ENCODE measurements at regions not wholly inside any gene's neighbourhood (a gene's known extent, or its start where the extent isn't known, plus 50 kb on each side); places are given as distances from the start of the nearest gene placed in this dataset.
"Not testable (repeated sequence)": the region's sequence is repeated elsewhere in the genome, so short reads cannot be mapped to it uniquely, and the experiment has no call there.

GRCh38 chrX:13487731-13488505 lies 81.5 kb upstream of the EGFL6 start:
- no peak for DNase-seq
- intact Hi-C loops (cut with DNase I), result no loop called here
- peak; percentile 51 for TF ChIP-seq CTCF (IDR thresholded peaks at IDR 0.05)

GRCh38 chrX:13485167-13485566 lies 84.2 kb upstream of the EGFL6 start:
- DNase-seq (no peak), ATAC-seq (no peak)
- H3K36me3 ChIP-seq, result no peaks in the 10 kb centered on the region
- intact Hi-C loops (cut with DNase I), result no loop called here
- no peak for TF ChIP-seq CTCF (IDR thresholded peaks at IDR 0.05)
- no peaks in the 10 kb centered on the region for H3K9me3 ChIP-seq
- H3K27ac ChIP-seq, result no peak overlapping the region
- no peak overlapping the region for H3K4me3 ChIP-seq
- no peaks in the 10 kb centered on the region for H3K27me3 ChIP-seq (ENCODE audit: low read depth)
- H3K4me1 ChIP-seq, result peaks cover 22% of the 10 kb centered on the region

More at GRCh38 chrX:13487731-13488505, 81.5 kb upstream of the EGFL6 start:
- Histone ChIP-seq H3K36me3 (no peaks in the 10 kb centered on the region), H3K27me3 (ENCODE audit: low read depth) (no peaks in the 10 kb centered on the region), H3K4me1 (peaks cover 22% of the 10 kb centered on the region), H3K27ac (peak overlapping the region; percentile 69), H3K9me3 (no peaks in the 10 kb centered on the region), H3K4me3 (no peak overlapping the region)
- peak; percentile 86 to 91 for ATAC-seq

- Histone ChIP-seq H3K4me1 (peaks cover 19% of the 10 kb centered on the region), H3K36me3 (no peaks in the 10 kb centered on the region), H3K27me3 (ENCODE audit: low read depth) (no peaks in the 10 kb centered on the region), H3K27ac (no peak overlapping the region), H3K4me3 (no peak overlapping the region), H3K9me3 (no peaks in the 10 kb centered on the region)
- DNase-seq (no peak), ATAC-seq (no peak)
- TF ChIP-seq CTCF (IDR thresholded peaks at IDR 0.05), result no peak
- intact Hi-C loops (cut with DNase I), result no loop called here
These were observed 85.6 kb upstream of the EGFL6 start for GRCh38 chrX:13483773-13484172.

- no peak overlapping the region for H3K27ac ChIP-seq
- peaks cover 13% of the 10 kb centered on the region for H3K4me1 ChIP-seq
- DNase-seq, result no peak
- no peaks in the 10 kb centered on the region for H3K36me3 ChIP-seq
- intact Hi-C loops (cut with DNase I), result no loop called here
- no peaks in the 10 kb centered on the region for H3K27me3 ChIP-seq (ENCODE audit: low read depth)
- H3K9me3 ChIP-seq, result no peaks in the 10 kb centered on the region
- no peak for TF ChIP-seq CTCF (IDR thresholded peaks at IDR 0.05)
- H3K4me3 ChIP-seq, result no peak overlapping the region
- ATAC-seq, result no peak
These were observed 86.5 kb upstream of the EGFL6 start for GRCh38 chrX:13482746-13483541.

- intact Hi-C loops (cut with DNase I); H3K9me3 ChIP-seq; H3K27me3 ChIP-seq (ENCODE audit: low read depth); H3K4me3 ChIP-seq; H3K27ac ChIP-seq; DNase-seq; ATAC-seq; H3K36me3 ChIP-seq; H3K4me1 ChIP-seq: not testable (repeated sequence)
These were observed 88.6 kb upstream of the EGFL6 start for GRCh38 chrX:13480780-13481179.

GRCh38 chrX:13479452-13479813 lies 90.0 kb upstream of the EGFL6 start:
- no peaks in the 10 kb centered on the region for H3K27me3 ChIP-seq (ENCODE audit: low read depth)
- H3K4me3 ChIP-seq, result no peak overlapping the region
- no peaks in the 10 kb centered on the region for H3K4me1 ChIP-seq
- no peaks in the 10 kb centered on the region for H3K36me3 ChIP-seq
- no peak overlapping the region for H3K27ac ChIP-seq
- intact Hi-C loops (cut with DNase I), result no loop called here
- H3K9me3 ChIP-seq, result no peaks in the 10 kb centered on the region
- ATAC-seq (no peak), DNase-seq (no peak)
- TF ChIP-seq CTCF (IDR thresholded peaks at IDR 0.05), result no peak
